Tongue (tissue), 1 donor: ENCODE measurements at regions not wholly inside any gene's neighbourhood (a gene's known extent, or its start where the extent isn't known, plus 50 kb on each side); places are given as distances from the start of the nearest gene placed in this dataset.
A peak's percentile ranks its signal among the peaks of the same experiment; 100 is the strongest.

Experiments
- DNase-seq: peaks from one replicate; pipeline ENCODE4 v3.0.0-alpha.2; 2015

- no peak for DNase-seq
These were observed 969.1 kb downstream of the AMY1C start for GRCh38 chr1:104718752-104719151.

GRCh38 chr1:104720741-104721140 is 971.0 kb downstream of the AMY1C start:
- DNase-seq = no peak

GRCh38 chr1:104726917-104727316 is 977.2 kb downstream of the AMY1C start:
- DNase-seq = peak; percentile 1

- DNase-seq = no peak
These were observed 984.2 kb downstream of the AMY1C start for GRCh38 chr1:104733866-104734265.

- DNase-seq = no peak
These were observed 996.2 kb downstream of the AMY1C start for GRCh38 chr1:104745875-104746274.

- no peak for DNase-seq
These were observed 997.3 kb downstream of the AMY1C start for GRCh38 chr1:104746994-104747393.

GRCh38 chr1:104760017-104760416 is 1010.3 kb downstream of the AMY1C start:
- no peak for DNase-seq

- DNase-seq = no peak
These were observed 1012.4 kb downstream of the AMY1C start for GRCh38 chr1:104761961-104762570.

GRCh38 chr1:104765085-104765484 is 1015.4 kb downstream of the AMY1C start:
- no peak for DNase-seq

GRCh38 chr1:104768466-104768865 is 1018.8 kb downstream of the AMY1C start:
- DNase-seq = no peak

GRCh38 chr1:104780470-104781078 is 1030.9 kb downstream of the AMY1C start:
- DNase-seq = peak; percentile 70

- no peak for DNase-seq
These were observed 1036.0 kb downstream of the AMY1C start for GRCh38 chr1:104785575-104786187.

- no peak for DNase-seq
These were observed 1038.3 kb downstream of the AMY1C start for GRCh38 chr1:104787866-104788510.

- DNase-seq = no peak
These were observed 1041.3 kb downstream of the AMY1C start for GRCh38 chr1:104791030-104791429.

GRCh38 chr1:104794035-104794434 is 1044.3 kb downstream of the AMY1C start:
- DNase-seq = no peak

GRCh38 chr1:104795931-104796330 is 1046.2 kb downstream of the AMY1C start:
- no peak for DNase-seq

- no peak for DNase-seq
These were observed 1048.3 kb downstream of the AMY1C start for GRCh38 chr1:104797982-104798381.

GRCh38 chr1:104801344-104801743 is 1051.6 kb downstream of the AMY1C start:
- no peak for DNase-seq

- no peak for DNase-seq
These were observed 1054.4 kb downstream of the AMY1C start for GRCh38 chr1:104804147-104804546.

GRCh38 chr1:104807590-104807989 is 1057.9 kb downstream of the AMY1C start:
- no peak for DNase-seq

- no peak for DNase-seq
These were observed 1075.7 kb downstream of the AMY1C start for GRCh38 chr1:104825401-104825800.

GRCh38 chr1:104830534-104830933 is 1080.8 kb downstream of the AMY1C start:
- no peak for DNase-seq

GRCh38 chr1:104852151-104852550 is 1102.5 kb downstream of the AMY1C start:
- no peak for DNase-seq
